GM10248 (cell line): ENCODE measurements at regions not wholly inside any gene's neighbourhood (a gene's known extent, or its start where the extent isn't known, plus 50 kb on each side); places are given as distances from the start of the nearest gene placed in this dataset.
"Not testable (repeated sequence)": the region's sequence is repeated elsewhere in the genome, so short reads cannot be mapped to it uniquely, and the experiment has no call there.

Experiments
- CTCF ChIA-PET: fragments of 300-600 bp; sonication (Branson Sonifier 250); formaldehyde crosslinking; extraction: SDS; loops from one replicate; lab custom pipeline; 2021; ENCODE audit warnings: antibody characterized with exemption; lab: Yijun Ruan, JAX
- POLR2A ChIA-PET: fragments of 350-650 bp; sonication (Branson Sonifier 250); formaldehyde crosslinking; extraction: SDS; loops from one replicate; lab custom pipeline; 2020; ENCODE audit warnings: antibody characterized with exemption; lab: Yijun Ruan, JAX
- DNase-seq: peaks from one replicate; pipeline ENCODE4 v3.0.0; 2012; ENCODE audit errors: extremely low spot score
- CTCF ChIP-seq: IDR thresholded peaks from 2 replicates; pipeline ENCODE4 v1.5.1; 2012; ENCODE audit warnings: mild to moderate bottlenecking, low read depth; ENCODE audit errors: extremely low read depth, missing control alignments, control extremely low read depth

GRCh38 chr4:13733817-13734216 lies 106.3 kb upstream of the BOD1L1 start:
- ChIA-PET CTCF (no interaction called here), POLR2A (no interaction called here)
- no peak for TF ChIP-seq CTCF
- DNase-seq = no peak

- TF ChIP-seq CTCF = no peak
- ChIA-PET CTCF (no interaction called here), POLR2A (no interaction called here)
- no peak for DNase-seq
Observed at GRCh38 chr4:13750594-13750993, 123.1 kb upstream of the BOD1L1 start.

GRCh38 chr4:13761581-13761980 lies 134.1 kb upstream of the BOD1L1 start:
- POLR2A ChIA-PET, DNase-seq, CTCF ChIA-PET: not testable (repeated sequence)

- CTCF ChIA-PET = interaction anchor here (1.2 kb wide), 1 partner anchor 12 kb away, joined by 4 read pairs; no protein-coding TSS in a partner anchor
- POLR2A ChIA-PET = no interaction called here
- no peak for DNase-seq
- TF ChIP-seq CTCF = no peak
Observed at GRCh38 chr4:13762130-13762529, 134.6 kb upstream of the BOD1L1 start.

GRCh38 chr4:13763707-13764106 lies 136.2 kb upstream of the BOD1L1 start:
- no peak for DNase-seq
- POLR2A ChIA-PET = no interaction called here
- no peak for TF ChIP-seq CTCF
- CTCF ChIA-PET = no interaction called here

- no peak for DNase-seq
- no peak for TF ChIP-seq CTCF
- ChIA-PET CTCF (no interaction called here), POLR2A (no interaction called here)
Observed at GRCh38 chr4:13765539-13765938, 138.0 kb upstream of the BOD1L1 start.

GRCh38 chr4:13766761-13767540 lies 139.4 kb upstream of the BOD1L1 start:
- DNase-seq = no peak
- POLR2A ChIA-PET = interaction anchor here (0.6 kb wide), 1 partner anchor 144 kb away, joined by 4 read pairs; no protein-coding TSS in a partner anchor
- CTCF ChIA-PET = no interaction called here
- TF ChIP-seq CTCF = no peak
